Endodermal cell (in vitro differentiated cells): ENCODE measurements at regions not wholly inside any gene's neighbourhood (a gene's known extent, or its start where the extent isn't known, plus 50 kb on each side); places are given as distances from the start of the nearest gene placed in this dataset.

Experiments used
- DNase-seq: peaks from one replicate; pipeline ENCODE4 v3.0.0-alpha.2; 2017
- H3K27ac ChIP-seq: 2 replicates; pipeline ENCODE4 v1.5.1; 2013; ENCODE audit warnings: mild to moderate bottlenecking, low read depth, low read length, moderate library complexity
- H3K27me3 ChIP-seq: 2 replicates; pipeline ENCODE4 v1.6.1; 2013; ENCODE audit warnings: mild to moderate bottlenecking, low read length, moderate library complexity; ENCODE audit not compliant: insufficient read depth, control insufficient read depth, poor library complexity, severe bottlenecking
- H3K36me3 ChIP-seq: 2 replicates; pipeline ENCODE4 v1.7.0; 2013; ENCODE audit warnings: mild to moderate bottlenecking, low read length, moderate library complexity; ENCODE audit not compliant: control insufficient read depth, insufficient read depth
- H3K4me1 ChIP-seq: one replicate; pipeline ENCODE4 v1.7.0; 2013; ENCODE audit warnings: low read length; ENCODE audit not compliant: control insufficient read depth, insufficient read depth
- H3K4me3 ChIP-seq: 2 replicates; pipeline ENCODE4 v1.5.1; 2013; ENCODE audit warnings: mild to moderate bottlenecking, low read length, moderate library complexity
- H3K9ac ChIP-seq: 2 replicates; pipeline ENCODE4 v1.6.1; 2013; ENCODE audit warnings: mild to moderate bottlenecking, low read length, moderate library complexity; ENCODE audit not compliant: poor library complexity, severe bottlenecking; ENCODE audit errors: extremely low read depth
- H3K9me3 ChIP-seq: 2 replicates; pipeline ENCODE4 v1.6.1; 2013; ENCODE audit warnings: mild to moderate bottlenecking, low read length, moderate library complexity; ENCODE audit not compliant: control insufficient read depth
- H3K27ac Mint-ChIP-seq: 2 replicates; pipeline ENCODE4 v1.8.0; 2020; ENCODE audit warnings: mixed read lengths
- H3K27me3 Mint-ChIP-seq: 2 replicates; pipeline ENCODE4 v1.8.0; 2021; ENCODE audit warnings: mild to moderate bottlenecking, mixed read lengths; ENCODE audit not compliant: insufficient read depth
- H3K36me3 Mint-ChIP-seq: 2 replicates; pipeline ENCODE4 v1.8.0; 2020; ENCODE audit warnings: low read depth, mixed read lengths
- H3K4me1 Mint-ChIP-seq: 2 replicates; pipeline ENCODE4 v1.8.0; 2020; ENCODE audit warnings: mixed read lengths
- H3K4me3 Mint-ChIP-seq: 2 replicates; pipeline ENCODE4 v1.8.0; 2020; ENCODE audit warnings: mild to moderate bottlenecking, moderate library complexity, mixed read lengths
- H3K9me3 Mint-ChIP-seq: 2 replicates; pipeline ENCODE4 v1.8.0; 2020; ENCODE audit warnings: mild to moderate bottlenecking, mixed read lengths
- CTCF ChIP-seq: fragments of 200-600 bp; sonication (generic); conservative IDR thresholded peaks from 2 replicates; pipeline ENCODE4 v1.5.0; 2021; ENCODE audit warnings: antibody characterized with exemption, mild to moderate bottlenecking
- WGBS, 2 experiments: methylation state at CpG; one replicate each; pipeline versions ENCODE4 v1.1.5 to v1.1.7; 2013; ENCODE audit warnings: missing lambda C conversion rate in 2 of 2, mixed read lengths in 1 of 2; ENCODE audit not compliant: insufficient coverage in 1 of 2, insufficient read length in 1 of 2; 5-methylcytosine and 5-hydroxymethylcytosine counted together

- no peaks in the 10 kb centered on the region for H3K36me3 Mint-ChIP-seq
- no peaks in the 10 kb centered on the region for H3K27me3 ChIP-seq
Measured at GRCh38 chr1:4367230-4367777, 287.1 kb upstream of the AJAP1 start.

GRCh38 chr1:4369335-4369734, 285.1 kb upstream of the AJAP1 start:
- no peaks in the 10 kb centered on the region for H3K4me1 Mint-ChIP-seq

More at GRCh38 chr1:4367230-4367777, 287.1 kb upstream of the AJAP1 start:
- no peaks in the 10 kb centered on the region for H3K4me1 ChIP-seq
- H3K27ac Mint-ChIP-seq: no peak overlapping the region
- TF ChIP-seq CTCF: no peak
- WGBS, 2 experiments: 85 to 94% methylated on average over 8 to 13 of the region's 13 CpGs
- H3K27ac ChIP-seq: no peak overlapping the region
- peaks cover 10% of the 10 kb centered on the region for H3K9me3 Mint-ChIP-seq
- no peaks in the 10 kb centered on the region for H3K27me3 Mint-ChIP-seq
- no peak overlapping the region for H3K4me3 Mint-ChIP-seq
- no peaks in the 10 kb centered on the region for H3K4me1 Mint-ChIP-seq
- peaks cover 8% of the 10 kb centered on the region for H3K9me3 ChIP-seq
- H3K36me3 ChIP-seq: no peaks in the 10 kb centered on the region
- H3K9ac ChIP-seq: no peak overlapping the region
- H3K4me3 ChIP-seq: no peak overlapping the region
- DNase-seq: no peak

GRCh38 chr1:4371849-4372248, 282.6 kb upstream of the AJAP1 start:
- Mint-ChIP-seq H3K4me3 (no peak overlapping the region), H3K9me3 (peaks cover 36% of the 10 kb centered on the region), H3K27ac (no peak overlapping the region), H3K4me1 (no peaks in the 10 kb centered on the region), H3K27me3 (no peaks in the 10 kb centered on the region), H3K36me3 (no peaks in the 10 kb centered on the region)
- TF ChIP-seq CTCF: no peak
- no peak overlapping the region for H3K27ac ChIP-seq
- H3K4me3 ChIP-seq: no peak overlapping the region
- no peak for DNase-seq
- H3K9ac ChIP-seq: no peak overlapping the region
- no peaks in the 10 kb centered on the region for H3K36me3 ChIP-seq
- H3K27me3 ChIP-seq: no peaks in the 10 kb centered on the region
- H3K9me3 ChIP-seq: peaks cover 6% of the 10 kb centered on the region
- no peaks in the 10 kb centered on the region for H3K4me1 ChIP-seq
- 77 to 82% methylated on average over 6 of the region's 6 CpGs for WGBS, 2 experiments

More at GRCh38 chr1:4369335-4369734, 285.1 kb upstream of the AJAP1 start:
- H3K27ac Mint-ChIP-seq: no peak overlapping the region
- H3K9me3 Mint-ChIP-seq: peaks cover 15% of the 10 kb centered on the region
- no peak overlapping the region for H3K4me3 ChIP-seq
- no peaks in the 10 kb centered on the region for H3K27me3 Mint-ChIP-seq
- H3K9ac ChIP-seq: no peak overlapping the region
- no peaks in the 10 kb centered on the region for H3K36me3 Mint-ChIP-seq
- H3K27me3 ChIP-seq: no peaks in the 10 kb centered on the region
- H3K9me3 ChIP-seq: no peaks in the 10 kb centered on the region
- DNase-seq: no peak
- no peak for TF ChIP-seq CTCF
- no peaks in the 10 kb centered on the region for H3K4me1 ChIP-seq
- no peaks in the 10 kb centered on the region for H3K36me3 ChIP-seq
- no peak overlapping the region for H3K27ac ChIP-seq
- no peak overlapping the region for H3K4me3 Mint-ChIP-seq
- 91 to 93% methylated on average over 3 to 4 of the region's 4 CpGs for WGBS, 2 experiments
